ENCODE measurements at regions not wholly inside any gene's neighbourhood (a gene's known extent, or its start where the extent isn't known, plus 50 kb on each side); places are given as distances from the start of the nearest gene placed in this dataset.

GRCh38 chr4:166335256-166335938 lies 462.4 kb downstream of the TLL1 start:
- no peak for TF ChIP-seq CTCF (IDR thresholded peaks at IDR 0.05)
- DNase-seq, result no peak
- peaks cover 6% of the 10 kb centered on the region; the same call in 1 of the 2 replicates for H3K36me3 Mint-ChIP-seq (ENCODE audit: low read depth)
- no peak overlapping the region for H3K4me3 Mint-ChIP-seq
- H3K27me3 Mint-ChIP-seq (ENCODE audit: insufficient read depth), result no peaks in the 10 kb centered on the region; the same call in 1 of the 2 replicates
- peaks cover 10% of the 10 kb centered on the region for H3K9me3 Mint-ChIP-seq
- H3K27ac Mint-ChIP-seq, result no peak overlapping the region
- peaks cover 9% of the 10 kb centered on the region for H3K4me1 Mint-ChIP-seq (ENCODE audit: low read depth)

- Mint-ChIP-seq H3K4me1 (ENCODE audit: low read depth) (no peaks in the 10 kb centered on the region), H3K4me3 (no peak overlapping the region), H3K27ac (no peak overlapping the region), H3K9me3 (no peaks in the 10 kb centered on the region), H3K27me3 (ENCODE audit: insufficient read depth) (no peaks in the 10 kb centered on the region), H3K36me3 (ENCODE audit: low read depth) (no peaks in the 10 kb centered on the region)
- DNase-seq, result no peak
- TF ChIP-seq CTCF (IDR thresholded peaks at IDR 0.05), result no peak
Measured at GRCh38 chr4:166341992-166342391, 469.0 kb downstream of the TLL1 start.

- peaks cover 3% of the 10 kb centered on the region; the same call in 1 of the 2 replicates for H3K36me3 Mint-ChIP-seq (ENCODE audit: low read depth)
- no peak overlapping the region for H3K27ac Mint-ChIP-seq
- no peak for DNase-seq
- no peaks in the 10 kb centered on the region for H3K4me1 Mint-ChIP-seq (ENCODE audit: low read depth)
- no peaks in the 10 kb centered on the region for H3K27me3 Mint-ChIP-seq (ENCODE audit: insufficient read depth)
- H3K9me3 Mint-ChIP-seq, result peaks cover 9% of the 10 kb centered on the region
- H3K4me3 Mint-ChIP-seq, result no peak overlapping the region
- TF ChIP-seq CTCF (IDR thresholded peaks at IDR 0.05), result no peak
Measured at GRCh38 chr4:166363198-166363597, 490.2 kb downstream of the TLL1 start.

- no peaks in the 10 kb centered on the region for H3K27me3 Mint-ChIP-seq (ENCODE audit: insufficient read depth)
- no peak overlapping the region for H3K27ac Mint-ChIP-seq
- H3K4me1 Mint-ChIP-seq (ENCODE audit: low read depth), result no peaks in the 10 kb centered on the region
- TF ChIP-seq CTCF (IDR thresholded peaks at IDR 0.05), result no peak
- H3K36me3 Mint-ChIP-seq (ENCODE audit: low read depth), result peaks cover 4% of the 10 kb centered on the region; the same call in 1 of the 2 replicates
- DNase-seq, result no peak
- H3K4me3 Mint-ChIP-seq, result no peak overlapping the region
- H3K9me3 Mint-ChIP-seq, result peaks cover 14% of the 10 kb centered on the region
Measured at GRCh38 chr4:166366012-166366411, 493.0 kb downstream of the TLL1 start.

- H3K4me1 Mint-ChIP-seq (ENCODE audit: low read depth), result no peaks in the 10 kb centered on the region
- H3K4me3 Mint-ChIP-seq, result no peak overlapping the region
- no peaks in the 10 kb centered on the region for H3K27me3 Mint-ChIP-seq (ENCODE audit: insufficient read depth)
- no peak for TF ChIP-seq CTCF (IDR thresholded peaks at IDR 0.05)
- H3K9me3 Mint-ChIP-seq, result peaks cover 23% of the 10 kb centered on the region
- DNase-seq, result no peak
- H3K36me3 Mint-ChIP-seq (ENCODE audit: low read depth), result peaks cover 31% of the 10 kb centered on the region
- no peak overlapping the region for H3K27ac Mint-ChIP-seq
Measured at GRCh38 chr4:166377578-166377977, 504.5 kb downstream of the TLL1 start.

All from HFFc6 (cell line).